T-cell (primary cell): ENCODE measurements at regions not wholly inside any gene's neighbourhood (a gene's known extent, or its start where the extent isn't known, plus 50 kb on each side); places are given as distances from the start of the nearest gene placed in this dataset.

ENCODE experiments used
- ATAC-seq, 4 experiments: fragments of 200-7000 bp in 3 of 4; fragments of 150-1000 bp in 1 of 4; cut with Tn5 transposase; replicated peaks in 1 of 4; 1 replicate in 3 of 4; 2 replicates in 1 of 4; pipeline ENCODE4 v1.10.0; 2021; ENCODE audit warnings: moderate library complexity in 3 of 4, mild to moderate bottlenecking in 2 of 4, moderate number of reproducible peaks in 1 of 4
- CTCF ChIA-PET, 2 donors: fragments of 300-600 bp; sonication (Branson Sonifier 250); formaldehyde crosslinking; loops; one replicate each; lab custom pipeline; 2022; ENCODE audit warnings: antibody characterized with exemption in 2 of 2; lab: Charles Lee
- POLR2A ChIA-PET, 2 donors: fragments of 300-600 bp; sonication (Branson Sonifier 250); formaldehyde crosslinking; loops; one replicate each; lab custom pipeline; 2022; ENCODE audit warnings: antibody characterized with exemption in 2 of 2; lab: Charles Lee
- DNase-seq, 35 experiments: peaks; one replicate each; pipeline versions ENCODE4 v3.0.0 to v3.0.0-alpha.2; 2013 to 2023
- H3K27ac ChIP-seq: one replicate; pipeline ENCODE4 v1.5.1; 2013; ENCODE audit warnings: low read length
- H3K27me3 ChIP-seq, 2 experiments: replicated peaks in 1 of 2; 1 replicate in 1 of 2; 2 replicates in 1 of 2; pipeline versions ENCODE4 v1.6.1 to v1.7.0; 2013; ENCODE audit warnings: low read length in 1 of 2, mixed read lengths in 1 of 2; ENCODE audit not compliant: control insufficient read depth in 2 of 2, insufficient read depth in 2 of 2; ENCODE audit errors: extremely low read depth in 1 of 2
- H3K36me3 ChIP-seq, 2 donors: 1 replicate in 1 of 2; 2 replicates in 1 of 2; pipeline versions ENCODE4 v1.6.1 to v1.7.0; 2013; ENCODE audit warnings: low read length in 1 of 2; ENCODE audit not compliant: control insufficient read depth in 2 of 2, insufficient read depth in 1 of 2; ENCODE audit errors: extremely low read depth in 1 of 2
- H3K4me1 ChIP-seq, 2 experiments: 1 replicate in 1 of 2; 2 replicates in 1 of 2; pipeline versions ENCODE4 v1.6.1 to v1.7.0; 2013; ENCODE audit warnings: low read length in 2 of 2, mixed read lengths in 1 of 2; ENCODE audit not compliant: insufficient read depth in 2 of 2, control insufficient read depth in 1 of 2; ENCODE audit errors: extremely low read depth in 1 of 2
- H3K4me3 ChIP-seq, 2 donors: 1 replicate in 1 of 2; 2 replicates in 1 of 2; pipeline versions ENCODE4 v1.5.1 to v1.7.0; 2013; ENCODE audit warnings: mild to moderate bottlenecking in 2 of 2, low read length in 1 of 2, moderate library complexity in 1 of 2; ENCODE audit not compliant: control insufficient read depth in 1 of 2; ENCODE audit errors: extremely low read depth in 1 of 2
- H3K9me3 ChIP-seq: 2 replicates; pipeline ENCODE4 v1.7.0; 2013
- H3K27ac Mint-ChIP-seq, 2 donors: one replicate each; pipeline ENCODE4 v1.8.0; 2020 to 2021; ENCODE audit warnings: mild to moderate bottlenecking in 2 of 2, mixed read lengths in 2 of 2
- H3K27me3 Mint-ChIP-seq, 2 donors: one replicate each; pipeline ENCODE4 v1.8.0; 2021 to 2022; ENCODE audit warnings: mixed read lengths in 2 of 2
- H3K36me3 Mint-ChIP-seq: one replicate; pipeline ENCODE4 v1.8.0; 2021; ENCODE audit warnings: mixed read lengths
- H3K4me1 Mint-ChIP-seq, 3 donors: one replicate each; pipeline ENCODE4 v1.8.0; 2020 to 2022; ENCODE audit warnings: mixed read lengths in 3 of 3, mild to moderate bottlenecking in 1 of 3
- H3K4me3 Mint-ChIP-seq, 3 donors: one replicate each; pipeline ENCODE4 v1.8.0; 2020 to 2022; ENCODE audit warnings: mild to moderate bottlenecking in 3 of 3, mixed read lengths in 3 of 3, moderate library complexity in 3 of 3
- H3K9me3 Mint-ChIP-seq, 3 donors: one replicate each; pipeline ENCODE4 v1.8.0; 2020 to 2022; ENCODE audit warnings: mixed read lengths in 3 of 3
- WGBS: methylation state at CpG from one replicate; pipeline ENCODE4 v1.1.5; 2013; ENCODE audit warnings: missing lambda C conversion rate; ENCODE audit not compliant: insufficient coverage; 5-methylcytosine and 5-hydroxymethylcytosine counted together

DNA sequence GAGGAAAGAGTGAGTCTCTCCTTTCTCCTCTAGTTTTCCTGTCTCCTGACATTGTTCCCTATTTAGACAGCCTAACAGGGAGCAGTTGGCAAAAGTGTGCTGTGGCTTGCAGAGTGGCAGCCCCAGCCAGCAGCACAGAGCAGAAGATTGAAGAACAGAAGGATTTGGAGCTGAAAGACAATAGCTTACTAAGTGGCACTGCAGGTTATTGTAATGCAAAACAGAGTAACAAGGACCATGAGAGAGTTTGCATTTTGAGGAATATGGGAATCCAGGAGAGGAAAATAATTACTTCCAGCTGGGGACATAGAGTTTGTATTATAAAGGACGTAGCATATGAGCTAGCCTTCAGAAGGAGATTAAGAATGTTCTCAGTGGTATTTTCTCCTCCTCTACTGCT is 342.4 kb downstream of the AKAIN1 start:
- DNase-seq (no peak), ATAC-seq (no peak)
- H3K27me3 Mint-ChIP-seq, result no peaks in the 10 kb centered on the region
- H3K9me3 ChIP-seq, result no peaks in the 10 kb centered on the region
- no peaks in the 10 kb centered on the region for H3K27me3 ChIP-seq
- ChIA-PET POLR2A (no interaction called here), CTCF (no interaction called here)
- H3K4me1 ChIP-seq, result no peaks in the 10 kb centered on the region
- WGBS, result no CpG with 5 or more reads among the region's 1 CpG
- no peaks in the 10 kb centered on the region for H3K36me3 ChIP-seq
- peaks cover 0 to 10% (median 4%) of the 10 kb centered on the region in 3 donors for H3K9me3 Mint-ChIP-seq
- no peaks in the 10 kb centered on the region for H3K36me3 Mint-ChIP-seq
- no peaks in the 10 kb centered on the region for H3K4me1 Mint-ChIP-seq
- H3K4me3 Mint-ChIP-seq, result no peak overlapping the region
- no peak overlapping the region for H3K4me3 ChIP-seq
- no peak overlapping the region for H3K27ac Mint-ChIP-seq
- no peak overlapping the region for H3K27ac ChIP-seq

DNA sequence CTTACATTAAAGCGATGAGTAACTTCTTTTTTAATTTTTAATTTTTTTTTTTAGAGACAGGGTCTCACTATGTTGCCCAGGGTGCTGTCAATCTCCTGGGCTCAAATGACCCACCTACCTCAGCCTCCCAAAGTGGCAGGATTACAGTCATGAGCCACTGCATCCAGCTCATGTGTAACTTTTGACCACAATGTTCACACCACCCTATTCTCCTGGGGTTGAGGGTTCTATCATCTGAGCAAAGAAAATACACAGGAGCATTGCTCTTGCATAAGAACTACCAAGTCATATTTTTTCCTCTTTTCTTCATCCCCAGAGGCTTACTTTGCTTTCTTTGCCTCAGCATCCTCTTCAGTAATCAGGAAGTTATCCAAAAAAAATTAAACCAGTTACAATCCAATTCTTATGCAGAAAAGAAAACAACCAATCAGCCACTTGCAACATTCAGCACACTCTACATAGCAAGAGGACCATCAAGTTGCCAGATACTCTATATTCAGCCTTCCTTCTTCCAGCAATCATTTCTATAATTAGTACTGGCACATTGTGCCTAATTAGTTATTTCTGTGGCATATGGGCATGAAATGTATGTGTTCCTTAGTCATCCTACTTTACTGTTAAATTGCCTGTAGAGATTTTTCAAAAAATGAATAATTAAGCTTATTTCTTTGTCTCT is 345.6 kb downstream of the AKAIN1 start:
- no peaks in the 10 kb centered on the region for H3K36me3 ChIP-seq
- H3K4me3 ChIP-seq, result no peak overlapping the region
- no peaks in the 10 kb centered on the region for H3K4me1 ChIP-seq
- ChIA-PET POLR2A (no interaction called here), CTCF (no interaction called here)
- H3K36me3 Mint-ChIP-seq, result no peaks in the 10 kb centered on the region
- H3K27me3 Mint-ChIP-seq, result no peaks in the 10 kb centered on the region
- no CpG with 5 or more reads among the region's 1 CpG for WGBS
- ATAC-seq (no peak), DNase-seq (no peak)
- H3K27ac ChIP-seq, result no peak overlapping the region
- H3K27me3 ChIP-seq, result no peaks in the 10 kb centered on the region
- H3K27ac Mint-ChIP-seq, result no peak overlapping the region
- H3K9me3 ChIP-seq, result no peaks in the 10 kb centered on the region
- H3K9me3 Mint-ChIP-seq, result peaks cover 6 to 19% (median 8%) of the 10 kb centered on the region in 3 donors
- no peak overlapping the region for H3K4me3 Mint-ChIP-seq
- H3K4me1 Mint-ChIP-seq, result no peaks in the 10 kb centered on the region

DNA sequence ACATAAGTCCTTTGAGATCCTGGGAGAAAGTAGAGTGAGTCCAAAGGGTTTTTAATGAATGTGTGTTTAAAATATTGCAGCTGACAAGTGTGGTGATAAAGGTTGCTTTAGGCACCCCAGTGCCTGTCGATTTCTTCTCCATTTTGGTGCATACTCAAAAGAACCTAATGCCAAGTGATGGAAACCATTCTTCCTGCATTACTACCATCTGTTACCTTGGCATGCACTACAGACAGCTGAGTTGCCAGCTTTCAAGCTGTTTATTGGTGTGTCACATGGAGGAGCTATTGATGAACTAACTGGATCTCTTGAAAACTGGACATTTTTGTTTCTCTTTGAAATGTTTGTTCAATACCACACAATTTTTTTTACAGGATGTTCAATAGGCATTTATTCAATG is 350.0 kb downstream of the AKAIN1 start:
- H3K4me3 ChIP-seq, result no peak overlapping the region
- H3K4me1 Mint-ChIP-seq, result no peaks in the 10 kb centered on the region
- no peaks in the 10 kb centered on the region for H3K4me1 ChIP-seq
- WGBS, result no CpG with 5 or more reads among the region's 1 CpG
- peaks cover 8 to 12% (median 9%) of the 10 kb centered on the region in 3 donors for H3K9me3 Mint-ChIP-seq
- no peak overlapping the region for H3K27ac Mint-ChIP-seq
- ATAC-seq (no peak), DNase-seq (no peak)
- H3K36me3 Mint-ChIP-seq, result no peaks in the 10 kb centered on the region
- ChIA-PET CTCF (no interaction called here), POLR2A (no interaction called here)
- no peak overlapping the region for H3K4me3 Mint-ChIP-seq
- no peaks in the 10 kb centered on the region for H3K9me3 ChIP-seq
- H3K27me3 Mint-ChIP-seq, result no peaks in the 10 kb centered on the region
- H3K27me3 ChIP-seq, result no peaks in the 10 kb centered on the region
- no peaks in the 10 kb centered on the region for H3K36me3 ChIP-seq
- H3K27ac ChIP-seq, result no peak overlapping the region

DNA sequence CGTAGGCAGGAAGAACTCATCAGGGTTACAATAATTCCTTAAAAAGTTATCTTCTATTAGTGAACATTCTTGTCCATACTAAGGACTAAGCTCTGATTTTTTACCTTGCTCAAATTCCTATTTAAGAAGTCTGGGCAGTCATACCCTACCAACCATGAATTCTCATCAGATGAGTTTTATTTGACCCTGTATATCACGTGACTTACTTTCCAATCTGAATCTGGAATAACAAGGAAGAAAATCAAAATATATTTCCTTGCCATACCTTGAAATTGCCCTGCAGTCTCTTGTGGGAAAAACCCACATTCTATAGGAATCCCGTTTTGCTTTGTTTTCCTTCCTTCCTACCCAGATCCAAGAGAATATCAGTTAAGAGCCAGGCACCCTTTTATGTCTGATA is 352.7 kb downstream of the AKAIN1 start:
- POLR2A ChIA-PET, result no interaction called here
- Mint-ChIP-seq H3K27ac (no peak overlapping the region), H3K4me3 (no peak overlapping the region), H3K4me1 (no peaks in the 10 kb centered on the region), H3K27me3 (no peaks in the 10 kb centered on the region), H3K36me3 (no peaks in the 10 kb centered on the region), H3K9me3 (peaks cover 6 to 9% (median 8%) of the 10 kb centered on the region in 3 donors)
- DNase-seq (no peak), ATAC-seq (no peak)
- no peaks in the 10 kb centered on the region for H3K27me3 ChIP-seq
- H3K9me3 ChIP-seq, result no peaks in the 10 kb centered on the region
- H3K36me3 ChIP-seq, result no peaks in the 10 kb centered on the region
- no peaks in the 10 kb centered on the region for H3K4me1 ChIP-seq
- CTCF ChIA-PET, result no interaction called here
- H3K4me3 ChIP-seq, result no peak overlapping the region
- 62% methylated on average over 3 of the region's 3 CpGs for WGBS
- no peak overlapping the region for H3K27ac ChIP-seq

DNA sequence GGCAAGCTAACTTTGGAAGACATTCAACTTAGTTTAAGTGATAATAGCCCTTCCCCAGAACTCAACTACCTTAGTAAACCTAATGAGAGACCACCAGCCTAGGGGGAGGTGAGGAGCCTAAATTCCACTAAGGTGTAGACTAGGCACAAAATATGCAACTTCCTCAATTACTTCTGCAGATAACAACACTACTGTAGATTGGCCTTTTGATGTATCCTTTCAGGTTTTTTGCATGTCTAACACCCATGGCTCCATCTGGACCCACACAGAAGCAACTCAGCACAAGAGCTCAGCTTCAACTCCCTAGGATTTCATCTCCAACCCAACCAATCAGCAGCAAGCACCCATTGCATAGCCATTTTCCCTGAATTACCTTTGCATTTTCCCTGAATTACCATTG is 353.3 kb downstream of the AKAIN1 start:
- ChIA-PET CTCF (no interaction called here), POLR2A (no interaction called here)
- H3K4me3 ChIP-seq, result no peak overlapping the region
- no peak for ATAC-seq
- no peaks in the 10 kb centered on the region for H3K9me3 ChIP-seq
- no peaks in the 10 kb centered on the region for H3K27me3 ChIP-seq
- H3K4me3 Mint-ChIP-seq, result no peak overlapping the region
- H3K36me3 Mint-ChIP-seq, result no peaks in the 10 kb centered on the region
- no peak for DNase-seq
- H3K4me1 Mint-ChIP-seq, result no peaks in the 10 kb centered on the region
- no peaks in the 10 kb centered on the region for H3K4me1 ChIP-seq
- no peaks in the 10 kb centered on the region for H3K36me3 ChIP-seq
- H3K27me3 Mint-ChIP-seq, result no peaks in the 10 kb centered on the region
- H3K9me3 Mint-ChIP-seq, result peaks cover 4 to 9% (median 7%) of the 10 kb centered on the region in 3 donors
- H3K27ac Mint-ChIP-seq, result no peak overlapping the region
- H3K27ac ChIP-seq, result no peak overlapping the region

DNA sequence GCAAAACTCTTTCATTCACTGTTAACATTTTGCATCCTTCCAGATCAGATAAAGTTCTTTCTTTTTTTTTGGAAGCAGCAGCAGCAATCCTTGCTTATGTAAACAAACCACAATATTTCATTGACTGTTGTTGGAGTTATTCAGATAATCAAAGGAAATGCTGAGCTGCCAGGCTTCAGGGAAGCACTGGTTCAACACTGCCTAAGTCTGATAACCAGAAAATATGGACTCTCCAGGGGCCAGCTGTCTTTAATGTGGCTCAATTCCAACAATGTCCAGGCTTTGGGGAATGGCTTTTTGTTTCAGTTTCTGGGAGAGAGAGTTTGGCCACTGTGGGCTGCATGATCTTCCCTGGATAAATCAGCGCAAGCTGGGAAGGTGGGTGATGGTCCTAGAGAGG is 354.3 kb downstream of the AKAIN1 start:
- no peaks in the 10 kb centered on the region for H3K27me3 Mint-ChIP-seq
- Histone ChIP-seq H3K27ac (no peak overlapping the region), H3K36me3 (no peaks in the 10 kb centered on the region), H3K27me3 (no peaks in the 10 kb centered on the region), H3K4me1 (no peaks in the 10 kb centered on the region), H3K9me3 (no peaks in the 10 kb centered on the region), H3K4me3 (no peak overlapping the region)
- H3K4me3 Mint-ChIP-seq, result no peak overlapping the region
- CTCF ChIA-PET, result no interaction called here
- H3K27ac Mint-ChIP-seq, result no peak overlapping the region
- H3K36me3 Mint-ChIP-seq, result no peaks in the 10 kb centered on the region
- no peak for ATAC-seq
- no CpG with 5 or more reads among the region's 1 CpG for WGBS
- no peaks in the 10 kb centered on the region for H3K4me1 Mint-ChIP-seq
- H3K9me3 Mint-ChIP-seq, result peaks cover 0 to 9% (median 4%) of the 10 kb centered on the region in 3 donors
- no peak for DNase-seq
- POLR2A ChIA-PET, result no interaction called here

DNA sequence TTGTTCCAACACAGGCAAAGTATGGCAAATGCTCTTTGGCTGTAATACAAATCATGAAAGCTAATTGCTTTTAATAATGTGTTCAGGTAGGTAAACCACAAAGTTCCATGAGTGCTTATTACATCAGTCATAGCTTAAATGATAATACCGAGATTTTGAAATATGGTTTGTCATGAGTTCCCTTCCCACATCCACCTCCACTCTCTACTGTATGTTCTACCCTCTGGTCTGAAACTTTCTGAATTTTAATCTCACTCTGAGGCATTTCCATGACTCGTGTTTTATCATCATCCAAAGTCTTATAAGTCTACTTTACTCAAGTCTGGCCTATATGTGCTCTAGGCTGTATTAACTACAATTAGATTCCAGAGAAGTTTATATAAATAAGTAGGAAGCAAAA is 354.8 kb downstream of the AKAIN1 start:
- no peaks in the 10 kb centered on the region for H3K4me1 Mint-ChIP-seq
- no peak for DNase-seq
- H3K4me3 Mint-ChIP-seq, result no peak overlapping the region
- H3K27me3 ChIP-seq, result no peaks in the 10 kb centered on the region
- CTCF ChIA-PET, result no interaction called here
- H3K27ac Mint-ChIP-seq, result no peak overlapping the region
- no peaks in the 10 kb centered on the region for H3K4me1 ChIP-seq
- POLR2A ChIA-PET, result no interaction called here
- H3K9me3 ChIP-seq, result no peaks in the 10 kb centered on the region
- peaks cover 0 to 9% (median 4%) of the 10 kb centered on the region in 3 donors for H3K9me3 Mint-ChIP-seq
- no peaks in the 10 kb centered on the region for H3K27me3 Mint-ChIP-seq
- no peak overlapping the region for H3K4me3 ChIP-seq
- no peak overlapping the region for H3K27ac ChIP-seq
- no peaks in the 10 kb centered on the region for H3K36me3 ChIP-seq
- no peaks in the 10 kb centered on the region for H3K36me3 Mint-ChIP-seq
- no CpG with 5 or more reads among the region's 2 CpGs for WGBS
- no peak for ATAC-seq
